ENCODE measurements at regions not wholly inside any gene's neighbourhood (a gene's known extent, or its start where the extent isn't known, plus 50 kb on each side); places are given as distances from the start of the nearest gene placed in this dataset.

DNA sequence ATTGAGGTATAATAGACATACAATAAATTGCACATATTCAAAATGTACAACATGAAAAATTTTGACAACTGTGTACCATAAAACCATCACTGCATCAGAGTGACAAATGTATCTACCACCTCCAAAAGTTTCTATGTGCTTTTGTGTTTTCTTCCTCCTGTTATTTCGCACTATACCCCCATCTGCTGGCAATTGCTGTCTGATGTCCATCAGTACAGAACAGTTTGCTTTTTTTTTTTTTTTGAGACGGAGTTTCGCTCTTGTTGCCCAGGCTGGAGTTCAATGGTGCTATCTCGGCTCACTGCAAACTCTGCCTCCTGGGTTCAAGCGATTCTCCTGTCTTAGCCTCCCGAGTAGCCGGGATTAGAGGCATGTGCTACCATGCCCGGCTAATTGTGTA is 154.3 kb upstream of the GIMD1 start:
- no peak overlapping the region for H3K27ac ChIP-seq
- TF ChIP-seq ZFX (IDR thresholded peaks at IDR 0.05) = no peak
- TF ChIP-seq, protein P1, sequence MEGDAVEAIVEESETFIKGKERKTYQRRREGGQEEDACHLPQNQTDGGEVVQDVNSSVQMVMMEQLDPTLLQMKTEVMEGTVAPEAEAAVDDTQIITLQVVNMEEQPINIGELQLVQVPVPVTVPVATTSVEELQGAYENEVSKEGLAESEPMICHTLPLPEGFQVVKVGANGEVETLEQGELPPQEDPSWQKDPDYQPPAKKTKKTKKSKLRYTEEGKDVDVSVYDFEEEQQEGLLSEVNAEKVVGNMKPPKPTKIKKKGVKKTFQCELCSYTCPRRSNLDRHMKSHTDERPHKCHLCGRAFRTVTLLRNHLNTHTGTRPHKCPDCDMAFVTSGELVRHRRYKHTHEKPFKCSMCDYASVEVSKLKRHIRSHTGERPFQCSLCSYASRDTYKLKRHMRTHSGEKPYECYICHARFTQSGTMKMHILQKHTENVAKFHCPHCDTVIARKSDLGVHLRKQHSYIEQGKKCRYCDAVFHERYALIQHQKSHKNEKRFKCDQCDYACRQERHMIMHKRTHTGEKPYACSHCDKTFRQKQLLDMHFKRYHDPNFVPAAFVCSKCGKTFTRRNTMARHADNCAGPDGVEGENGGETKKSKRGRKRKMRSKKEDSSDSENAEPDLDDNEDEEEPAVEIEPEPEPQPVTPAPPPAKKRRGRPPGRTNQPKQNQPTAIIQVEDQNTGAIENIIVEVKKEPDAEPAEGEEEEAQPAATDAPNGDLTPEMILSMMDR (conservative IDR thresholded peaks at IDR 0.05) = peak; percentile 39

DNA sequence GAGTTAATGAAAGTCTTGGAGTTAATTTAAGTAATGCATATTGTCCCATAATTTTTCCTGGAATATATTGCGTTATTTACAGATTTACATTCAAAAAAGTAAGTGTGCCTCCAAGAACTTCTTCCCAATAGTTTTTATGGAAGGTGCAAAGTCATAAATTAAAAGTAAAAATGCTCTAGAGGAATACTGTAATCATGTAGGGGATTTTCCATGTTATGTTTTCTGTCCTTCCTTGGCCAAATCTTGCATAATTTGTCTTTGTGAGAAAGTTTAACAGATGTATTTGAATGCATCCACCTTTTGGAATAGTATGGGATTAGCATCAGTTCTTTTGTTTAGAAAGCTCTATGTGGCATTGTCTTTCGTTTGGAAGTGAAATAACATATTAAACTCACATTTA is 144.1 kb upstream of the GIMD1 start:
- H3K27ac ChIP-seq = no peak overlapping the region
- TF ChIP-seq, protein P1 (conservative IDR thresholded peaks at IDR 0.05) = no peak
- no peak for TF ChIP-seq ZFX (IDR thresholded peaks at IDR 0.05)

GRCh38 chr4:106507440-106507839 is 138.9 kb upstream of the GIMD1 start:
- no peak for TF ChIP-seq ZFX (IDR thresholded peaks at IDR 0.05)
- TF ChIP-seq, protein P1 (conservative IDR thresholded peaks at IDR 0.05) = no peak
- H3K27ac ChIP-seq = no peak overlapping the region

DNA sequence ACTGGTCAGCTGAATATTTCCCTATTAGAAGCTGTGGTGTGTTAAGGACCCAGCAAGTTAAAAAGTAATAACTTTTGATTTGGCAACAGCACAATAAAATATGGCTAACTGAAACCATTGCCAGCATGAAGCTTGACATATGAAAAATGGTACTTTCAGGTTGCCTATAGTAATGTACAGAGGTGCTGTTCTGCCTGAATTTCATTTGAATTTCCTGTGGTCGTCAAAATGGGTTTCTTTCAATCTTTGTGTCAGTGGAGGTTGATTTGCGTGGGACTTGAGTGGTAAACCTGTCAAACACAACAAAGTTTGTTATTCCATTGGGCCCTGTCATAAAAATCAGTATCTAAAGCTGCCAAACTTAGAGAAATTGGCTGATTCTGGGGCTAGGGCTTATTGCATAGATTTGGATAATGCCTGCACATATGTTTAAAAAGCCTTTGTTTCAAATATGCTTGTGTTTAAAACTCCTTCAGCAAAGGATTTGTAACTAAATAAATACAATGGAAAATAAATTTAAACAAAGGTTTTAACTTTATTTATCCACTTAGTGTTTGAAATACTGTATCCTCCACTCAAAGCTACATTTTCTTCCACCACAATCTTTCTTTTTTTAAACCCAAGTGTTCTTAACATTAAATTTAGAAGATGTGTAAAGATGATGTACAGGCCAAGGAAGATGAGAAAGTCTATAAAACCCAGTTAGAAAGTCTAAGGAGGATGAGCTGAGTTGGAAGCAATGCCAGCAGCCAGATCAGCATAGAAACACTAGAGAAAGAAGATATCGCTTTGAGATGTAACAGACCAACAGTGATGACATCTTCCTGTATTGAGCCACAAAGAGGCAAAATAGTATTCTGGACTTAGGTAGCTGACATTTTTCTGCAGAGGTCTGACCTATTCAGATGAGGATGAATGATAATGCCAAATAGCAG is 134.8 kb upstream of the GIMD1 start:
- H3K27ac ChIP-seq = no peak overlapping the region
- TF ChIP-seq, protein P1 (conservative IDR thresholded peaks at IDR 0.05) = no peak
- no peak for TF ChIP-seq ZFX (IDR thresholded peaks at IDR 0.05)

GRCh38 chr4:106502106-106502699 is 133.6 kb upstream of the GIMD1 start:
- H3K27ac ChIP-seq = no peak overlapping the region
- TF ChIP-seq ZFX (IDR thresholded peaks at IDR 0.05) = no peak
- TF ChIP-seq, protein P1 (conservative IDR thresholded peaks at IDR 0.05) = peak; percentile 81

DNA sequence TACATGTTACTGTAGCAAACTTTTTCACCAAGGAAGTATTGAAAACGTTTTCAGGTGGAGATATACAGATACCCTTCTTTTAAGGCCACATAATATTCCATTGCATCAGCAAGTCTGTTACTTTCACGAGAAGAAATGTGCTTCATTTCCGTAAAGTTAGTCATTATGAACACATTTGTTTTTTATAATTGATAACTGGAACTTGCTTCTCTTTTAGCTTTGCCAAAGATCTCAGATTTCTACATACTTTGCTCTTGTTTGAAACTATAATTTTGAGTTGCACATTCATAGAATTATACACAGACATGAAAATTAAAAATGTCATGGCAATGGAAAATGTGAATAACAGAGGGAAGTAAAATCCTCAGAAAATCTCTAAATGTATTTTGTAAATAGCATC is 128.7 kb upstream of the GIMD1 start:
- H3K27ac ChIP-seq = no peak overlapping the region
- TF ChIP-seq, protein P1 (conservative IDR thresholded peaks at IDR 0.05) = no peak
- no peak for TF ChIP-seq ZFX (IDR thresholded peaks at IDR 0.05)

DNA sequence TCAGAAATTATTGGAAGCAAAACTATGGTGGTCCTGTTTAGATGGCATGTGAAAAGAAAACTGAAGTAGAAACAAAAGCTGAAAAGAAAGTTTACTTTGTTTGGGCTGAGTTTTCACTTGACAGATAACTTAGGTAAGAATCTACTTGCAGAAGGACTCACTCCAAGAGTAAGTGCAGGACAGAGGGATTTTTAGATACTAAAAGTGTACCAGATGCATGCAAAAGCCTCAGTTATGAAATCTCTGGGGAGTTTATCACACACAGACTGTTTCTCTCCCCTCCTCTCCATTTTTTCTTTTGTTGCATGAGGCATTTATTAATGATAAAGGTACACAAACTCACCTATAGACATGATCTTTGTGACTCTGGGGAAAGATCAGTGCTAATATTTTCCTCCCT is 127.5 kb upstream of the GIMD1 start:
- no peak overlapping the region for H3K27ac ChIP-seq
- TF ChIP-seq, protein P1 (conservative IDR thresholded peaks at IDR 0.05) = no peak
- TF ChIP-seq ZFX (IDR thresholded peaks at IDR 0.05) = no peak
